CD14-positive monocyte (primary cell): ENCODE measurements at regions not wholly inside any gene's neighbourhood (a gene's known extent, or its start where the extent isn't known, plus 50 kb on each side); places are given as distances from the start of the nearest gene placed in this dataset.
A peak's percentile ranks its signal among the peaks of the same experiment; 100 is the strongest.

ENCODE experiments used
- DNase-seq, 3 donors: peaks; one replicate each; pipeline ENCODE4 v3.0.0-alpha.2; 2011 to 2022
- H2AFZ ChIP-seq: 2 replicates; pipeline ENCODE4 v1.6.0; 2012; ENCODE audit warnings: mild to moderate bottlenecking, low read depth, low read length, inconsistent platforms; ENCODE audit not compliant: insufficient read depth, poor library complexity, severe bottlenecking
- H3K27ac ChIP-seq, 2 donors: 1 replicate in 1 of 2; 2 replicates in 1 of 2; pipeline ENCODE4 v1.5.1; 2012 to 2013; ENCODE audit warnings: low read length in 2 of 2, control low read depth in 1 of 2, inconsistent platforms in 1 of 2, low read depth in 1 of 2, mild to moderate bottlenecking in 1 of 2
- H3K27me3 ChIP-seq, 2 donors: one replicate each; pipeline versions ENCODE4 v1.6.0 to v1.6.1; 2011 to 2013; ENCODE audit warnings: low read length in 2 of 2; ENCODE audit not compliant: control insufficient read depth in 2 of 2, insufficient read depth in 2 of 2
- H3K36me3 ChIP-seq, 2 donors: replicated peaks in 1 of 2; 1 replicate in 1 of 2; 2 replicates in 1 of 2; pipeline versions ENCODE4 v1.5.1 to v1.6.1; 2012 to 2013; ENCODE audit warnings: low read length in 2 of 2, control low read depth in 1 of 2, inconsistent platforms in 1 of 2, mild to moderate bottlenecking in 1 of 2; ENCODE audit not compliant: insufficient read depth in 2 of 2, control insufficient read depth in 1 of 2
- H3K4me1 ChIP-seq, 2 donors: 1 replicate in 1 of 2; 2 replicates in 1 of 2; pipeline versions ENCODE4 v1.5.1 to v1.6.1; 2012 to 2013; ENCODE audit warnings: low read length in 2 of 2, control low read depth in 1 of 2, inconsistent platforms in 1 of 2, mild to moderate bottlenecking in 1 of 2, moderate library complexity in 1 of 2; ENCODE audit not compliant: insufficient read depth in 2 of 2, control insufficient read depth in 1 of 2
- H3K4me2 ChIP-seq: replicated peaks from 2 replicates; pipeline ENCODE3; 2012; ENCODE audit warnings: low read length, moderate library complexity, mild to moderate bottlenecking; ENCODE audit not compliant: poor library complexity, severe bottlenecking; ENCODE audit errors: extremely low read depth
- H3K4me3 ChIP-seq, 3 experiments: fragments of 200-600 bp in 1 of 3; sonication (generic) in 1 of 3; replicated peaks in 1 of 3; 1 replicate in 2 of 3; 2 replicates in 1 of 3; pipeline ENCODE4 v1.5.1; 2011 to 2013; ENCODE audit warnings: low read length in 3 of 3, mild to moderate bottlenecking in 3 of 3, control low read depth in 2 of 3, low read depth in 2 of 3, inconsistent platforms in 1 of 3, moderate library complexity in 1 of 3
- H3K79me2 ChIP-seq: 2 replicates; pipeline ENCODE4 v1.6.0; 2012; ENCODE audit warnings: mild to moderate bottlenecking, control low read depth, inconsistent platforms, low read length, moderate library complexity; ENCODE audit not compliant: insufficient read depth
- H3K9ac ChIP-seq: 2 replicates; pipeline ENCODE4 v1.6.0; 2017; ENCODE audit warnings: low read length, mild to moderate bottlenecking; ENCODE audit not compliant: insufficient read depth, poor library complexity, severe bottlenecking
- H3K9me3 ChIP-seq, 2 donors: replicated peaks in 1 of 2; 1 replicate in 1 of 2; 2 replicates in 1 of 2; pipeline versions ENCODE4 v1.5.1 to v1.6.1; 2012 to 2013; ENCODE audit warnings: low read length in 2 of 2, control low read depth in 1 of 2; ENCODE audit not compliant: control insufficient read depth in 1 of 2, insufficient read depth in 1 of 2
- H4K20me1 ChIP-seq: 2 replicates; pipeline ENCODE4 v1.6.0; 2012; ENCODE audit warnings: mild to moderate bottlenecking, low read length, control low read depth, moderate library complexity; ENCODE audit not compliant: insufficient read depth
- H3K27ac Mint-ChIP-seq, 7 donors: one replicate each; pipeline ENCODE4 v1.8.0; 2020; ENCODE audit warnings: mild to moderate bottlenecking in 7 of 7, mixed read lengths in 7 of 7, moderate library complexity in 6 of 7, inconsistent platforms in 2 of 7
- H3K27me3 Mint-ChIP-seq, 3 donors: one replicate each; pipeline ENCODE4 v1.8.0; 2021 to 2022; ENCODE audit warnings: low read depth in 3 of 3, mild to moderate bottlenecking in 3 of 3, mixed read lengths in 3 of 3, moderate library complexity in 3 of 3, inconsistent platforms in 1 of 3
- H3K36me3 Mint-ChIP-seq, 2 donors: one replicate each; pipeline ENCODE4 v1.8.0; 2020; ENCODE audit warnings: mixed read lengths in 2 of 2, inconsistent platforms in 1 of 2, mild to moderate bottlenecking in 1 of 2
- H3K4me1 Mint-ChIP-seq: one replicate; pipeline ENCODE4 v1.8.0; 2020; ENCODE audit warnings: mild to moderate bottlenecking, mixed read lengths
- H3K4me3 Mint-ChIP-seq, 2 donors: one replicate each; pipeline ENCODE4 v1.8.0; 2020; ENCODE audit warnings: mild to moderate bottlenecking in 2 of 2, mixed read lengths in 2 of 2, moderate library complexity in 1 of 2
- H3K9me3 Mint-ChIP-seq, 7 donors: one replicate each; pipeline ENCODE4 v1.8.0; 2020 to 2022; ENCODE audit warnings: mixed read lengths in 7 of 7, mild to moderate bottlenecking in 6 of 7, moderate library complexity in 6 of 7, inconsistent platforms in 2 of 7
- CTCF ChIP-seq: fragments of 200-600 bp; IDR thresholded peaks from one replicate; pipeline ENCODE4 v1.8.0; 2022; ENCODE audit warnings: antibody characterized with exemption, mild to moderate bottlenecking
- WGBS: methylation state at CpG from one replicate; pipeline ENCODE4 v1.1.5; 2013; ENCODE audit warnings: missing lambda C conversion rate; ENCODE audit not compliant: insufficient coverage; 5-methylcytosine and 5-hydroxymethylcytosine counted together
- intact Hi-C, 2 donors: fragments of 100-400 bp; cut with micrococcal nuclease; formaldehyde crosslinking; loops; one replicate each; pipeline versions ENCODE4 v1.15.0 to v1.15.1; 2023

DNA sequence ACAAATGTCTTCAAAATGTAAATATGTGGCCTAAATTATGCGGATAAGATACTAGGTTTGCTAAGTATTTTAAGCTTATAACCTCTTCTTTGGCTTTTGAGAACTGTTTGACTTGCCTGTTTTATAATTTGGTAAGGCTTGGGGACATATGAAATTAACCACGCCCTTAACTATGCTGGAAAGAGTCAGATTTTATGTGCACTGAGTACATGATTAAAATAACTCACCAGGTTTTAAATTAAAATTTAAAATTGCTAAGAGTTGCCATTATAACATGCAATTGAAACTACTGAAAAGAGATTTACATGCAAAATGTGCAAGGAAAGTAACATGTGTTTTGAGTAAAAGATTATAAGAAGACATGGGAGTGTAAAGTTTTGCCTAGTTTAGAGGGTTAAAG, 141.9 kb downstream of the WDR11 start:
- intact Hi-C loops = no loop called here
- H3K27me3 Mint-ChIP-seq = peaks cover 6 to 33% (median 10%) of the 10 kb centered on the region in 3 donors
- H3K9me3 Mint-ChIP-seq = peaks cover 25 to 68% (median 44%) of the 10 kb centered on the region in 7 donors
- H3K36me3 Mint-ChIP-seq = no peaks in the 10 kb centered on the region
- TF ChIP-seq CTCF = no peak
- no peaks in the 10 kb centered on the region for H3K36me3 ChIP-seq
- no peak for DNase-seq
- H3K79me2 ChIP-seq = no peaks in the 10 kb centered on the region
- no peaks in the 10 kb centered on the region for H3K4me1 ChIP-seq
- H3K4me1 Mint-ChIP-seq = peaks cover under 1% of the 10 kb centered on the region
- H3K4me2 ChIP-seq = no peak overlapping the region
- no peak overlapping the region for H3K27ac Mint-ChIP-seq
- H3K4me3 Mint-ChIP-seq = no peak overlapping the region
- 80% methylated on average over 1 of the region's 2 CpGs for WGBS
- no peak overlapping the region for H3K27ac ChIP-seq
- H4K20me1 ChIP-seq = no peaks in the 10 kb centered on the region
- no peak overlapping the region for H3K4me3 ChIP-seq
- H3K9me3 ChIP-seq = peaks cover 42 to 52% of the 10 kb centered on the region in 2 donors
- no peak overlapping the region for H3K9ac ChIP-seq
- no peak overlapping the region for H2AFZ ChIP-seq
- H3K27me3 ChIP-seq = peaks cover 0 to 2% of the 10 kb centered on the region in 2 donors

- no peak for TF ChIP-seq CTCF
- WGBS = 96% methylated on average over 3 of the region's 4 CpGs
- Mint-ChIP-seq H3K9me3 (peaks cover 10 to 43% (median 20%) of the 10 kb centered on the region in 7 donors), H3K27ac (no peak overlapping the region), H3K27me3 (peaks cover 4 to 32% (median 5%) of the 10 kb centered on the region in 3 donors), H3K4me3 (peak overlapping the region in 1 of 2 donors; percentile 29), H3K36me3 (no peaks in the 10 kb centered on the region), H3K4me1 (no peaks in the 10 kb centered on the region)
- Histone ChIP-seq H3K27me3 (peaks cover 0 to 2% of the 10 kb centered on the region in 2 donors), H2AFZ (no peak overlapping the region), H3K4me2 (no peak overlapping the region), H3K4me1 (no peaks in the 10 kb centered on the region), H3K36me3 (no peaks in the 10 kb centered on the region), H4K20me1 (no peaks in the 10 kb centered on the region), H3K27ac (no peak overlapping the region), H3K79me2 (no peaks in the 10 kb centered on the region), H3K4me3 (no peak overlapping the region), H3K9me3 (peaks cover 16 to 25% of the 10 kb centered on the region in 2 donors), H3K9ac (no peak overlapping the region)
- intact Hi-C loops = no loop called here
- DNase-seq = no peak
These were observed 144.6 kb downstream of the WDR11 start for GRCh38 chr10:120995768-120996167.
